Coronary artery (tissue), 2 donors: ENCODE measurements at regions not wholly inside any gene's neighbourhood (a gene's known extent, or its start where the extent isn't known, plus 50 kb on each side); places are given as distances from the start of the nearest gene placed in this dataset.

Experiments used
- DNase-seq: peaks from one replicate; pipeline ENCODE4 v3.0.0-alpha.2; 2017; ENCODE audit warnings: low spot score
- H3K27ac ChIP-seq, 2 donors: fragments of 200-600 bp; sonication (generic); one replicate each; pipeline ENCODE4 v1.5.1; 2016 to 2019
- H3K4me3 ChIP-seq: fragments of 200-600 bp; sonication (generic); 2 replicates; pipeline ENCODE4 v1.5.1; 2016; ENCODE audit warnings: mild to moderate bottlenecking, moderate library complexity
- CTCF ChIP-seq: fragments of 200-600 bp; sonication (generic); IDR thresholded peaks from one replicate; pipeline ENCODE4 v1.5.1; 2019; ENCODE audit warnings: antibody characterized with exemption

GRCh38 chr2:239580199-239580527, 179.3 kb upstream of the HDAC4 start:
- TF ChIP-seq CTCF = no peak
- no peak overlapping the region for H3K27ac ChIP-seq
- no peak overlapping the region for H3K4me3 ChIP-seq
- DNase-seq = no peak

GRCh38 chr2:239579524-239580198, 178.8 kb upstream of the HDAC4 start:
- no peak for DNase-seq
- H3K27ac ChIP-seq = no peak overlapping the region
- no peak for TF ChIP-seq CTCF
- no peak overlapping the region for H3K4me3 ChIP-seq

- H3K27ac ChIP-seq = no peak overlapping the region
- DNase-seq = no peak
- no peak overlapping the region for H3K4me3 ChIP-seq
- no peak for TF ChIP-seq CTCF
Measured at GRCh38 chr2:239579081-239579480, 178.3 kb upstream of the HDAC4 start.

GRCh38 chr2:239578381-239578780, 177.6 kb upstream of the HDAC4 start:
- DNase-seq = no peak
- TF ChIP-seq CTCF = no peak
- no peak overlapping the region for H3K27ac ChIP-seq

GRCh38 chr2:239577935-239578334, 177.1 kb upstream of the HDAC4 start:
- TF ChIP-seq CTCF = no peak
- H3K27ac ChIP-seq = no peak overlapping the region
- DNase-seq = no peak
- H3K4me3 ChIP-seq = no peak overlapping the region

More at GRCh38 chr2:239578381-239578780, 177.6 kb upstream of the HDAC4 start:
- H3K4me3 ChIP-seq = no peak overlapping the region

GRCh38 chr2:239576784-239577685, 176.2 kb upstream of the HDAC4 start:
- H3K4me3 ChIP-seq = no peak overlapping the region
- DNase-seq = no peak
- H3K27ac ChIP-seq = no peak overlapping the region
- no peak for TF ChIP-seq CTCF
